ENCODE measurements at regions not wholly inside any gene's neighbourhood (a gene's known extent, or its start where the extent isn't known, plus 50 kb on each side); places are given as distances from the start of the nearest gene placed in this dataset.

DNA sequence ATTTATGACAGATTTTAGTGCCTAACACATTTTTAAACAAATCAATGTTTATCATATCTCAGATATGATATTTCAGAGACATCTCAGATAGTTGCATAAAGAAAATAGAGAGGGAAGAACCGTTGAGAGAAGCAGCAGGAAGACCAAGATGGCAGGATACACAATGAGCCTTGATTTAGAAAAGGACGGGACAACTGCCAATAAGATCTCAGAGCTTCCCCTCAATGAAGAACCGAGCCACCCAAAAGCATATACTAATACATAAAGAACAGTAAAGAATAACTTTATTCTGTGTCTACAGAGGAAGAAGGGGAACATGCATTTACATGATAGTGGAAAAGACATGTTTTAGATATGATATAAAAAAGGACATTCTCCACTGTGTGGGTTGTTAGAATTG is 375.9 kb upstream of the SOX5 start:
- no peak for TF ChIP-seq CTCF (IDR thresholded peaks at IDR 0.05)
- no peak for TF ChIP-seq POLR2A (IDR thresholded peaks at IDR 0.05)
